HAP-1 (cell line): ENCODE measurements at regions not wholly inside any gene's neighbourhood (a gene's known extent, or its start where the extent isn't known, plus 50 kb on each side); places are given as distances from the start of the nearest gene placed in this dataset.
"Not testable (repeated sequence)": the region's sequence is repeated elsewhere in the genome, so short reads cannot be mapped to it uniquely, and the experiment has no call there.

Source experiments
- DNase-seq, 2 experiments: peaks; one replicate each; pipeline ENCODE4 v3.0.0-alpha.2; 2016 to 2020; ENCODE audit warnings: low spot score in 2 of 2
- H3K27me3 ChIP-seq: fragments of 250-450 bp; sonication (Bioruptor Pico); 2 replicates; pipeline ENCODE4 v1.5.1; 2020; ENCODE audit warnings: low read depth, mild to moderate bottlenecking, moderate library complexity
- H3K36me3 ChIP-seq: fragments of 250-450 bp; sonication (Bioruptor Pico); replicated peaks from 2 replicates; pipeline ENCODE4 v1.5.1; 2020; ENCODE audit warnings: mild to moderate bottlenecking
- H3K4me1 ChIP-seq: fragments of 250-450 bp; sonication (Bioruptor Pico); 2 replicates; pipeline ENCODE4 v1.5.1; 2020; ENCODE audit warnings: mild to moderate bottlenecking
- H3K4me3 ChIP-seq: fragments of 250-450 bp; sonication (Bioruptor Pico); 2 replicates; pipeline ENCODE4 v1.5.1; 2020; ENCODE audit warnings: mild to moderate bottlenecking, moderate library complexity
- H3K9me3 ChIP-seq: fragments of 250-450 bp; sonication (Bioruptor Pico); 2 replicates; pipeline ENCODE4 v1.5.1; 2020; ENCODE audit warnings: mild to moderate bottlenecking, moderate library complexity
- in situ Hi-C: fragments of 300-500 bp; cut with MboI; formaldehyde crosslinking; loops from 3 replicates; pipeline ENCODE4 v1.14.3; 2020; ENCODE audit warnings: low sequenced_read_pairs, inconsistent platforms, mixed read lengths

- H3K4me3 ChIP-seq = no peak overlapping the region
- no peaks in the 10 kb centered on the region; the same call in 1 of the 2 replicates for H3K9me3 ChIP-seq
- in situ Hi-C loops = no loop called here
- no peaks in the 10 kb centered on the region for H3K4me1 ChIP-seq
- H3K36me3 ChIP-seq = no peaks in the 10 kb centered on the region
- no peak for DNase-seq
- H3K27me3 ChIP-seq = peaks cover 11% of the 10 kb centered on the region
These were observed 105.2 kb upstream of the LRPAP1 start for GRCh38 chr4:3637326-3638016.

- peaks cover 11% of the 10 kb centered on the region for H3K27me3 ChIP-seq
- in situ Hi-C loops = no loop called here
- no peaks in the 10 kb centered on the region for H3K36me3 ChIP-seq
- no peaks in the 10 kb centered on the region; the same call in 1 of the 2 replicates for H3K9me3 ChIP-seq
- H3K4me1 ChIP-seq = no peaks in the 10 kb centered on the region
- no peak for DNase-seq
- no peak overlapping the region for H3K4me3 ChIP-seq
These were observed 104.6 kb upstream of the LRPAP1 start for GRCh38 chr4:3636646-3637320.

GRCh38 chr4:3636020-3636419 lies 103.8 kb upstream of the LRPAP1 start:
- in situ Hi-C loops, H3K4me1 ChIP-seq, H3K9me3 ChIP-seq, DNase-seq, H3K36me3 ChIP-seq, H3K4me3 ChIP-seq: not testable (repeated sequence)
- H3K27me3 ChIP-seq = peaks cover 11% of the 10 kb centered on the region

GRCh38 chr4:3634894-3635820 lies 102.9 kb upstream of the LRPAP1 start:
- DNase-seq = no peak
- Histone ChIP-seq H3K36me3 (no peaks in the 10 kb centered on the region), H3K4me3 (no peak overlapping the region), H3K27me3 (peaks cover 11% of the 10 kb centered on the region), H3K4me1 (no peaks in the 10 kb centered on the region), H3K9me3 (no peaks in the 10 kb centered on the region; the same call in 1 of the 2 replicates)
- in situ Hi-C loops = no loop called here

GRCh38 chr4:3634281-3634857 lies 102.1 kb upstream of the LRPAP1 start:
- Histone ChIP-seq H3K9me3 (no peaks in the 10 kb centered on the region; the same call in 1 of the 2 replicates), H3K4me3 (no peak overlapping the region), H3K36me3 (no peaks in the 10 kb centered on the region), H3K4me1 (no peaks in the 10 kb centered on the region), H3K27me3 (peaks cover 11% of the 10 kb centered on the region)
- DNase-seq = no peak
- in situ Hi-C loops = no loop called here

- H3K27me3 ChIP-seq, H3K4me1 ChIP-seq, in situ Hi-C loops: not testable (repeated sequence)
These were observed 101.1 kb upstream of the LRPAP1 start for GRCh38 chr4:3633277-3633676.

GRCh38 chr4:3632794-3633193 lies 100.6 kb upstream of the LRPAP1 start:
- in situ Hi-C loops = not testable (repeated sequence)

More at GRCh38 chr4:3633277-3633676, 101.1 kb upstream of the LRPAP1 start:
- not testable (repeated sequence) for H3K4me3 ChIP-seq, DNase-seq, H3K36me3 ChIP-seq, H3K9me3 ChIP-seq

GRCh38 chr4:3631544-3632266 lies 99.5 kb upstream of the LRPAP1 start:
- H3K4me3 ChIP-seq, in situ Hi-C loops, DNase-seq: not testable (repeated sequence)

More at GRCh38 chr4:3632794-3633193, 100.6 kb upstream of the LRPAP1 start:
- not testable (repeated sequence) for DNase-seq, H3K9me3 ChIP-seq, H3K4me1 ChIP-seq, H3K36me3 ChIP-seq, H3K27me3 ChIP-seq, H3K4me3 ChIP-seq

GRCh38 chr4:3630598-3631543 lies 98.6 kb upstream of the LRPAP1 start:
- H3K36me3 ChIP-seq = no peaks in the 10 kb centered on the region
- no peaks in the 10 kb centered on the region; the same call in 1 of the 2 replicates for H3K9me3 ChIP-seq
- in situ Hi-C loops = no loop called here
- no peaks in the 10 kb centered on the region for H3K4me1 ChIP-seq
- no peak overlapping the region for H3K4me3 ChIP-seq
- no peak for DNase-seq
- no peaks in the 10 kb centered on the region; the same call in 1 of the 2 replicates for H3K27me3 ChIP-seq

More at GRCh38 chr4:3631544-3632266, 99.5 kb upstream of the LRPAP1 start:
- not testable (repeated sequence) for H3K36me3 ChIP-seq, H3K9me3 ChIP-seq, H3K27me3 ChIP-seq, H3K4me1 ChIP-seq

GRCh38 chr4:3630136-3630597 lies 97.9 kb upstream of the LRPAP1 start:
- H3K4me3 ChIP-seq = no peak overlapping the region
- in situ Hi-C loops = no loop called here
- no peaks in the 10 kb centered on the region for H3K4me1 ChIP-seq
- no peaks in the 10 kb centered on the region for H3K36me3 ChIP-seq
- no peak for DNase-seq
- peaks cover 2% of the 10 kb centered on the region for H3K27me3 ChIP-seq
- H3K9me3 ChIP-seq = no peaks in the 10 kb centered on the region; the same call in 1 of the 2 replicates

- Histone ChIP-seq H3K9me3 (no peaks in the 10 kb centered on the region), H3K4me3 (no peak overlapping the region), H3K27me3 (peaks cover 2% of the 10 kb centered on the region), H3K36me3 (no peaks in the 10 kb centered on the region), H3K4me1 (no peaks in the 10 kb centered on the region)
- DNase-seq = no peak
- in situ Hi-C loops = no loop called here
These were observed 97.4 kb upstream of the LRPAP1 start for GRCh38 chr4:3629665-3630064.

- not testable (repeated sequence) for H3K4me3 ChIP-seq, H3K36me3 ChIP-seq, H3K9me3 ChIP-seq
These were observed 97.0 kb upstream of the LRPAP1 start for GRCh38 chr4:3629176-3629575.

More at GRCh38 chr4:3629176-3629575, 97.0 kb upstream of the LRPAP1 start:
- H3K27me3 ChIP-seq, H3K4me1 ChIP-seq, in situ Hi-C loops, DNase-seq: not testable (repeated sequence)
